Upper lobe of left lung (tissue), 4 donors: ENCODE measurements at regions not wholly inside any gene's neighbourhood (a gene's known extent, or its start where the extent isn't known, plus 50 kb on each side); places are given as distances from the start of the nearest gene placed in this dataset.

Experiments
- EP300 ChIP-seq, 4 donors: sonication (generic); formaldehyde crosslinking; IDR thresholded peaks; one replicate each; pipeline ENCODE4 v1.5.1; 2017; ENCODE audit warnings: antibody characterized with exemption in 4 of 4, control low read depth in 2 of 4
- POLR2A ChIP-seq, 4 donors: fragments of 450-650 bp; IDR thresholded peaks; one replicate each; pipeline ENCODE4 v1.5.1; 2016 to 2017; ENCODE audit warnings: antibody characterized with exemption in 4 of 4, mild to moderate bottlenecking in 2 of 4
- POLR2AphosphoS5 ChIP-seq, 2 donors: sonication (generic); formaldehyde crosslinking; IDR thresholded peaks; one replicate each; pipeline ENCODE4 v1.5.1; 2017; ENCODE audit warnings: antibody characterized with exemption in 2 of 2
- TF ChIP-seq, protein P1 (sequence below), 6 experiments: fragments of 450-650 bp in 4 of 6; fragments of 200-600 bp in 2 of 6; sonication (generic) in 2 of 6; IDR thresholded peaks; one replicate each; pipeline ENCODE4 v1.5.1; 2016 to 2019; ENCODE audit warnings: antibody characterized with exemption in 6 of 6

DNA sequence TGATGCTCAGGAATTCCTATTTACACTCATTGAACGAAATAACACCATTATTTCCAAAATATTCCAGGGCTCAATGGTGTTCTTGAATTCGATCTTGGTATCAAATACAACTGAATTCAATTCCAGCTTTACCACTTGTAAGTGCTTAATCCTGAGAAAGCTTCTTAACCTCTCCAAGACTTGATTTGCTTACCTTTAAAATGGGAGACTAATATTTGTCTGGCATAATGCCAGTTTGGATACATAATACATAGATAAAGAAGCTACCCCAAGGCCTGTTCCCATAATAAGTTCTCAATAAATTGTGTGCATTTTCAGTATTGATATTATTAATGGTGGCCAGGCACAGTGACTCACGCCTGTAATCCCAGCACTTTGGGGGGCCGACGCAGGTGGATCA lies 368.9 kb upstream of the MAF start:
- TF ChIP-seq, protein P1, sequence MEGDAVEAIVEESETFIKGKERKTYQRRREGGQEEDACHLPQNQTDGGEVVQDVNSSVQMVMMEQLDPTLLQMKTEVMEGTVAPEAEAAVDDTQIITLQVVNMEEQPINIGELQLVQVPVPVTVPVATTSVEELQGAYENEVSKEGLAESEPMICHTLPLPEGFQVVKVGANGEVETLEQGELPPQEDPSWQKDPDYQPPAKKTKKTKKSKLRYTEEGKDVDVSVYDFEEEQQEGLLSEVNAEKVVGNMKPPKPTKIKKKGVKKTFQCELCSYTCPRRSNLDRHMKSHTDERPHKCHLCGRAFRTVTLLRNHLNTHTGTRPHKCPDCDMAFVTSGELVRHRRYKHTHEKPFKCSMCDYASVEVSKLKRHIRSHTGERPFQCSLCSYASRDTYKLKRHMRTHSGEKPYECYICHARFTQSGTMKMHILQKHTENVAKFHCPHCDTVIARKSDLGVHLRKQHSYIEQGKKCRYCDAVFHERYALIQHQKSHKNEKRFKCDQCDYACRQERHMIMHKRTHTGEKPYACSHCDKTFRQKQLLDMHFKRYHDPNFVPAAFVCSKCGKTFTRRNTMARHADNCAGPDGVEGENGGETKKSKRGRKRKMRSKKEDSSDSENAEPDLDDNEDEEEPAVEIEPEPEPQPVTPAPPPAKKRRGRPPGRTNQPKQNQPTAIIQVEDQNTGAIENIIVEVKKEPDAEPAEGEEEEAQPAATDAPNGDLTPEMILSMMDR (IDR thresholded peaks at IDR 0.05): no peak
- TF ChIP-seq POLR2AphosphoS5 (IDR thresholded peaks at IDR 0.05): no peak
- TF ChIP-seq POLR2A (IDR thresholded peaks at IDR 0.05): no peak
- no peak for TF ChIP-seq EP300 (IDR thresholded peaks at IDR 0.05)
